Neural cell (in vitro differentiated cells): ENCODE measurements at regions not wholly inside any gene's neighbourhood (a gene's known extent, or its start where the extent isn't known, plus 50 kb on each side); places are given as distances from the start of the nearest gene placed in this dataset.

Experiments
- H2AFZ ChIP-seq: fragments of 200-600, 300-800 bp; sonication (generic), shearing (Covaris generic); 2 replicates; pipeline ENCODE4 v1.6.0; 2014; ENCODE audit warnings: low read depth, mild to moderate bottlenecking, antibody characterized with exemption, low read length, moderate library complexity
- H3F3A ChIP-seq: fragments of 200-600 bp; shearing (Covaris generic); 2 replicates; pipeline ENCODE4 v1.6.1; 2016; ENCODE audit warnings: mild to moderate bottlenecking, moderate library complexity, mixed read lengths, antibody characterized with exemption, low read length; ENCODE audit not compliant: insufficient read depth, poor library complexity, severe bottlenecking
- H3K27ac ChIP-seq: fragments of 200-600, 300-800 bp; sonication (generic), shearing (Covaris generic); 2 replicates; pipeline ENCODE4 v1.5.1; 2014; ENCODE audit warnings: mild to moderate bottlenecking, low read length, moderate library complexity
- H3K27me3 ChIP-seq: fragments of 300-800, 200-600 bp; sonication (generic), shearing (Covaris generic); 2 replicates; pipeline ENCODE4 v1.6.0; 2014; ENCODE audit warnings: mild to moderate bottlenecking, low read depth, low read length, moderate library complexity; ENCODE audit not compliant: insufficient read depth
- H3K36me3 ChIP-seq: fragments of 300-800, 200-600 bp; sonication (generic), shearing (Covaris generic); 2 replicates; pipeline ENCODE4 v1.5.1; 2014; ENCODE audit warnings: mild to moderate bottlenecking, antibody characterized with exemption, low read length, moderate library complexity; ENCODE audit not compliant: insufficient read depth
- H3K4me2 ChIP-seq: fragments of 300-800, 200-600 bp; sonication (generic), shearing (Covaris generic); 2 replicates; pipeline ENCODE4 v1.6.0; 2014; ENCODE audit warnings: mild to moderate bottlenecking, low read length
- H3K4me3 ChIP-seq: fragments of 300-800, 200-600 bp; sonication (generic), shearing (Covaris generic); 2 replicates; pipeline ENCODE4 v1.5.1; 2014; ENCODE audit warnings: mild to moderate bottlenecking, low read length, moderate library complexity
- H3K79me2 ChIP-seq: fragments of 200-600 bp; shearing (Covaris generic); replicated peaks from 2 replicates; pipeline ENCODE4 v1.6.0; 2014; ENCODE audit warnings: mild to moderate bottlenecking, low read length, moderate library complexity; ENCODE audit not compliant: insufficient read depth
- H3K9ac ChIP-seq: fragments of 300-800, 200-600 bp; sonication (generic), shearing (Covaris generic); 2 replicates; pipeline ENCODE4 v1.6.1; 2016; ENCODE audit warnings: mild to moderate bottlenecking, low read length, mixed read lengths
- H3K9me2 ChIP-seq: fragments of 200-600 bp; shearing (Covaris generic); 2 replicates; pipeline ENCODE4 v1.6.1; 2016; ENCODE audit warnings: mild to moderate bottlenecking, low read length, mixed read lengths; ENCODE audit not compliant: insufficient read depth
- H3K9me3 ChIP-seq: fragments of 200-600, 300-800 bp; sonication (generic), shearing (Covaris generic); 2 replicates; pipeline ENCODE4 v1.6.1; 2016; ENCODE audit warnings: mild to moderate bottlenecking, mixed run types, low read length, moderate library complexity, mixed read lengths
- H4K20me1 ChIP-seq: fragments of 200-600 bp; shearing (Covaris generic); 2 replicates; pipeline ENCODE4 v1.6.1; 2016; ENCODE audit warnings: mild to moderate bottlenecking, mixed run types; ENCODE audit not compliant: insufficient read depth
- EP300 ChIP-seq: fragments of 450-650 bp; conservative IDR thresholded peaks from 2 replicates; pipeline ENCODE4 v1.6.1; 2014; ENCODE audit warnings: antibody characterized with exemption, mild to moderate bottlenecking, moderate library complexity; ENCODE audit not compliant: poor library complexity, severe bottlenecking
- EZH2 ChIP-seq: fragments of 200-600, 300-800 bp; shearing (Covaris generic), sonication (generic); IDR thresholded peaks from 2 replicates; pipeline ENCODE4 v1.6.1; 2014; ENCODE audit warnings: antibody characterized with exemption, low read length, borderline replicate concordance, mild to moderate bottlenecking; ENCODE audit not compliant: insufficient read depth, poor library complexity, severe bottlenecking
- MXI1 ChIP-seq: fragments of 450-650 bp; conservative IDR thresholded peaks from 2 replicates; pipeline ENCODE4 v1.6.1; 2014; ENCODE audit warnings: antibody characterized with exemption, mild to moderate bottlenecking; ENCODE audit not compliant: poor library complexity, severe bottlenecking
- POLR2AphosphoS5 ChIP-seq: IDR thresholded peaks from 2 replicates; pipeline ENCODE4 v1.6.1; 2012
- RAD21 ChIP-seq: fragments of 450-650 bp; conservative IDR thresholded peaks from 2 replicates; pipeline ENCODE4 v1.6.1; 2014; ENCODE audit warnings: antibody characterized with exemption, mild to moderate bottlenecking, moderate library complexity
- REST ChIP-seq: IDR thresholded peaks from 2 replicates; pipeline ENCODE4 v1.6.1; 2012; ENCODE audit warnings: borderline replicate concordance
- SMC3 ChIP-seq: fragments of 450-650 bp; conservative IDR thresholded peaks from 2 replicates; pipeline ENCODE4 v1.6.1; 2014; ENCODE audit warnings: antibody characterized with exemption, mild to moderate bottlenecking, moderate library complexity; ENCODE audit not compliant: poor library complexity
- TAF1 ChIP-seq: IDR thresholded peaks from 2 replicates; pipeline ENCODE4 v1.6.1; 2012; ENCODE audit warnings: low read depth
- TF ChIP-seq, protein P1 (sequence below): fragments of 450-650 bp; IDR thresholded peaks from 2 replicates; pipeline ENCODE4 v1.5.1; 2014; ENCODE audit warnings: antibody characterized with exemption, mild to moderate bottlenecking, moderate library complexity; ENCODE audit not compliant: poor library complexity, severe bottlenecking

- H3K36me3 ChIP-seq = no peaks in the 10 kb centered on the region
- no peak overlapping the region for H3K4me2 ChIP-seq
- no peaks in the 10 kb centered on the region for H3K79me2 ChIP-seq
- no peaks in the 10 kb centered on the region for H3K9me2 ChIP-seq
- H3K27ac ChIP-seq = no peak overlapping the region
- TF ChIP-seq RAD21 (no peak), EP300 (no peak), EZH2 (no peak), POLR2AphosphoS5 (no peak), SMC3 (no peak), MXI1 (no peak), TAF1 (no peak), REST (no peak)
- TF ChIP-seq, protein P1, sequence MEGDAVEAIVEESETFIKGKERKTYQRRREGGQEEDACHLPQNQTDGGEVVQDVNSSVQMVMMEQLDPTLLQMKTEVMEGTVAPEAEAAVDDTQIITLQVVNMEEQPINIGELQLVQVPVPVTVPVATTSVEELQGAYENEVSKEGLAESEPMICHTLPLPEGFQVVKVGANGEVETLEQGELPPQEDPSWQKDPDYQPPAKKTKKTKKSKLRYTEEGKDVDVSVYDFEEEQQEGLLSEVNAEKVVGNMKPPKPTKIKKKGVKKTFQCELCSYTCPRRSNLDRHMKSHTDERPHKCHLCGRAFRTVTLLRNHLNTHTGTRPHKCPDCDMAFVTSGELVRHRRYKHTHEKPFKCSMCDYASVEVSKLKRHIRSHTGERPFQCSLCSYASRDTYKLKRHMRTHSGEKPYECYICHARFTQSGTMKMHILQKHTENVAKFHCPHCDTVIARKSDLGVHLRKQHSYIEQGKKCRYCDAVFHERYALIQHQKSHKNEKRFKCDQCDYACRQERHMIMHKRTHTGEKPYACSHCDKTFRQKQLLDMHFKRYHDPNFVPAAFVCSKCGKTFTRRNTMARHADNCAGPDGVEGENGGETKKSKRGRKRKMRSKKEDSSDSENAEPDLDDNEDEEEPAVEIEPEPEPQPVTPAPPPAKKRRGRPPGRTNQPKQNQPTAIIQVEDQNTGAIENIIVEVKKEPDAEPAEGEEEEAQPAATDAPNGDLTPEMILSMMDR = no peak
- no peaks in the 10 kb centered on the region for H3K9me3 ChIP-seq
- no peak overlapping the region for H3K9ac ChIP-seq
- no peaks in the 10 kb centered on the region for H3K27me3 ChIP-seq
- no peaks in the 10 kb centered on the region for H3F3A ChIP-seq
- H2AFZ ChIP-seq = no peak overlapping the region
- H3K4me3 ChIP-seq = no peak overlapping the region
- H4K20me1 ChIP-seq = no peaks in the 10 kb centered on the region
These were observed 399.9 kb upstream of the CBLB start for GRCh38 chr3:106268696-106269095.

GRCh38 chr3:106272302-106272701 lies 403.5 kb upstream of the CBLB start:
- Histone ChIP-seq H3K9me2 (no peaks in the 10 kb centered on the region), H3K79me2 (no peaks in the 10 kb centered on the region), H4K20me1 (no peaks in the 10 kb centered on the region), H2AFZ (no peak overlapping the region), H3K36me3 (no peaks in the 10 kb centered on the region), H3K9ac (no peak overlapping the region), H3K4me2 (no peak overlapping the region), H3F3A (no peaks in the 10 kb centered on the region), H3K27me3 (no peaks in the 10 kb centered on the region), H3K9me3 (no peaks in the 10 kb centered on the region), H3K4me3 (no peak overlapping the region), H3K27ac (no peak overlapping the region)
- TF ChIP-seq EZH2 (no peak), MXI1 (no peak), RAD21 (no peak), POLR2AphosphoS5 (no peak), SMC3 (no peak), REST (no peak), TAF1 (no peak), EP300 (no peak)
- TF ChIP-seq, protein P1 = no peak
